Dendritic cell treated with granulocyte-macrophage colony-stimulating factor and Interleukin-4, amounts not matched to agents 40 ng/mL and 50 ng/mL, for 4 days (primary cell): ENCODE measurements at regions not wholly inside any gene's neighbourhood (a gene's known extent, or its start where the extent isn't known, plus 50 kb on each side); places are given as distances from the start of the nearest gene placed in this dataset.
"Not testable (repeated sequence)": the region's sequence is repeated elsewhere in the genome, so short reads cannot be mapped to it uniquely, and the experiment has no call there.

ENCODE experiments used
- H3K27ac Mint-ChIP-seq: one replicate; pipeline ENCODE4 v1.8.0; 2022; ENCODE audit warnings: mild to moderate bottlenecking, mixed read lengths
- H3K27me3 Mint-ChIP-seq: one replicate; pipeline ENCODE4 v1.8.0; 2022; ENCODE audit warnings: mild to moderate bottlenecking, mixed read lengths
- H3K36me3 Mint-ChIP-seq: one replicate; pipeline ENCODE4 v1.8.0; 2022; ENCODE audit warnings: low read depth, mixed read lengths
- H3K4me1 Mint-ChIP-seq: one replicate; pipeline ENCODE4 v1.8.0; 2022; ENCODE audit warnings: low read depth, mixed read lengths
- H3K4me3 Mint-ChIP-seq: one replicate; pipeline ENCODE4 v1.8.0; 2022; ENCODE audit warnings: mild to moderate bottlenecking, moderate library complexity, mixed read lengths
- H3K9me3 Mint-ChIP-seq: one replicate; pipeline ENCODE4 v1.8.0; 2022; ENCODE audit warnings: mixed read lengths
- intact Hi-C: fragments of 100-400 bp; cut with micrococcal nuclease; formaldehyde crosslinking; loops from one replicate; pipeline ENCODE4 v1.15.0; 2022

GRCh38 chr4:135408109-135408508 lies 1206.5 kb upstream of the PABPC4L start:
- peaks cover 35% of the 10 kb centered on the region for H3K9me3 Mint-ChIP-seq
- no peak overlapping the region for H3K27ac Mint-ChIP-seq
- no peaks in the 10 kb centered on the region for H3K27me3 Mint-ChIP-seq

DNA sequence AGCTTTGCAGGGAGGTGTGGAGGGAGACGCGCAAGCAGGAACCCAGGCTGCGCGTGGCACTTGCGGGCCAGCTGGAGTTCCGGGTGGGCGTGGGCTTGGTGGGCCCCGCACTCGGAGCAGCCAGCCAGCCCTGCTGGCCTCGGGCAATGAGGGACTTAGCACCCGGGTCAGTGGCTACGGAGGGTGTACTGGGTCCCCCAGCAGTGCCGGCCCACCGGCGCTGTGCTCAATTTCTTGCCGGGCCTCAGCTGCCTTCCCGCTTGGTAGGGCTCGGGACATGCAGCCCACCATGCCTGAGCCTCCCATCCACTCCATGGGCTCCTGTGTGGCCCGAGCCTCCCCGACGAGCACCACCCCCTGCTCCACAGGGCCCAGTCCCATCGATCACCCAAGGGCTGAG lies 1205.0 kb upstream of the PABPC4L start:
- intact Hi-C loops, H3K27ac Mint-ChIP-seq, H3K36me3 Mint-ChIP-seq, H3K27me3 Mint-ChIP-seq, H3K4me1 Mint-ChIP-seq, H3K4me3 Mint-ChIP-seq: not testable (repeated sequence)
- peaks cover 35% of the 10 kb centered on the region for H3K9me3 Mint-ChIP-seq

More at GRCh38 chr4:135408109-135408508, 1206.5 kb upstream of the PABPC4L start:
- Mint-ChIP-seq H3K4me3 (no peak overlapping the region), H3K4me1 (no peaks in the 10 kb centered on the region), H3K36me3 (no peaks in the 10 kb centered on the region)
- intact Hi-C loops: no loop called here

DNA sequence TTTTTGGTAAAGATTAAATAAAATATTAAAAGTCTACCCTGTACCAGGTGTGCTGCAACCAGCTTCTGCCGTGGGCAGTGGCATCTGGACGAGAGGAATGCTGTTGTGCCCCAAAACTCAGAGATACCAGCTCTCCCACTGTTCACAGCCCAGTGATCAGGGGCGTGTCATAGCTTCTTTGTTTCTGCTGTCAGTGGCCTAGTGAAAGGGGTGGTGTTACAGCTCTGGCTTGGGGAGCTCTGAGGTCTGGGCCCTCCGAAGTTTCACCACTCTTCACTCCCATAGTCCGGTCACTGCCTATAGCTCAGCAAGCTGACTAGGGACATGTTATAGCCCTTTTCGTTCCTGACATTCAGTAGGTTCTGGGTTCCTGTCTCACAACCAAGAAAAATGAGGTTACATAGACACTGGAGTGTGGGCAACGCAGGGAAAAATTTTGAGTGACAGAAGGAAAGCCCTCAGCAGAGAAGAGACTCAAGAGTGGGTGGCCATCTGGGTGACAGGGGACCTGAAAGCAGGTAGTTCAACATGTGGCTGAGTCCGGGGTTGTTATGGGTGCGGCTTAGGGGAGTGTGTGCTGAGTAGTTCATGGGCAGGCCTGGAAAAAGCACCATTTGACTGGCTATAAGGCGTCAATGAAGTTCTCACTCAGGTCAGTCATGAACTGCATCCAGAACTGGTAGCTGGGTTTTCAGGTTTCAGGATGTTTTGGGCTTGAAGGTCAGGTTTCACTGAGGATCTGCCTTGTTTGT lies 1184.4 kb upstream of the PABPC4L start:
- no peaks in the 10 kb centered on the region for H3K36me3 Mint-ChIP-seq
- intact Hi-C loops: no loop called here
- H3K9me3 Mint-ChIP-seq: no peaks in the 10 kb centered on the region
- H3K4me1 Mint-ChIP-seq: no peaks in the 10 kb centered on the region
- no peaks in the 10 kb centered on the region for H3K27me3 Mint-ChIP-seq
- no peak overlapping the region for H3K4me3 Mint-ChIP-seq
- H3K27ac Mint-ChIP-seq: no peak overlapping the region

GRCh38 chr4:135383356-135384288 lies 1182.0 kb upstream of the PABPC4L start:
- intact Hi-C loops: no loop called here
- H3K9me3 Mint-ChIP-seq: peaks cover 11% of the 10 kb centered on the region
- no peak overlapping the region for H3K4me3 Mint-ChIP-seq
- H3K27me3 Mint-ChIP-seq: no peaks in the 10 kb centered on the region
- H3K36me3 Mint-ChIP-seq: no peaks in the 10 kb centered on the region
- no peak overlapping the region for H3K27ac Mint-ChIP-seq
- H3K4me1 Mint-ChIP-seq: no peaks in the 10 kb centered on the region

- intact Hi-C loops: no loop called here
- H3K4me3 Mint-ChIP-seq: no peak overlapping the region
Measured at GRCh38 chr4:135382280-135382959, 1180.8 kb upstream of the PABPC4L start.

GRCh38 chr4:135372131-135372530 lies 1170.5 kb upstream of the PABPC4L start:
- Mint-ChIP-seq H3K4me1 (no peaks in the 10 kb centered on the region), H3K9me3 (no peaks in the 10 kb centered on the region), H3K27me3 (no peaks in the 10 kb centered on the region), H3K4me3 (no peak overlapping the region), H3K36me3 (no peaks in the 10 kb centered on the region), H3K27ac (no peak overlapping the region)
- intact Hi-C loops: no loop called here

More at GRCh38 chr4:135382280-135382959, 1180.8 kb upstream of the PABPC4L start:
- no peaks in the 10 kb centered on the region for H3K36me3 Mint-ChIP-seq
- no peaks in the 10 kb centered on the region for H3K4me1 Mint-ChIP-seq
- H3K27me3 Mint-ChIP-seq: no peaks in the 10 kb centered on the region
- H3K9me3 Mint-ChIP-seq: peaks cover 19% of the 10 kb centered on the region
- no peak overlapping the region for H3K27ac Mint-ChIP-seq

DNA sequence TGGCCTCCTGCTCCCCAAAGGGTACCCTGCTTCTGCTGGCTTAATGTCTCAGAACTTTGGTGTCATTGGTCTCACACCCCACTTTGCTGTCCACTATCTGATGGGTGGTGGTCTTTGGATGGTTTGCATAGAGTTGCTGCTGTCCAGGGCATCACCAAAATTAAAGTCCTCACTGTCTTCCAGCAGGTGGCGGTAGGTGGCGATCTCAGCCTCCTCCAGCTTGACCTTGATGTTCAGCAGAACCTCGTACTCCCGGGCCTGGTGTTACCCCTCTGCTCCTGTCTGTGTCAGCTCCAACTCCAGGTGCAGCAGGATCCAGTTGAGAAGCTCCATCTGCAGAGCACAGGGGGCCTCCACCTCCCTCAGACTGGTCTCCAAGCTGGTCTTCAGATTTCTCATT lies 1169.5 kb upstream of the PABPC4L start:
- intact Hi-C loops: no loop called here
- Mint-ChIP-seq H3K27ac (no peak overlapping the region), H3K4me1 (no peaks in the 10 kb centered on the region), H3K4me3 (no peak overlapping the region), H3K27me3 (no peaks in the 10 kb centered on the region), H3K9me3 (no peaks in the 10 kb centered on the region), H3K36me3 (no peaks in the 10 kb centered on the region)

- Mint-ChIP-seq H3K36me3 (no peaks in the 10 kb centered on the region), H3K4me1 (no peaks in the 10 kb centered on the region), H3K27ac (no peak overlapping the region), H3K9me3 (no peaks in the 10 kb centered on the region), H3K4me3 (no peak overlapping the region), H3K27me3 (no peaks in the 10 kb centered on the region)
- intact Hi-C loops: no loop called here
Measured at GRCh38 chr4:135368831-135369230, 1167.2 kb upstream of the PABPC4L start.

GRCh38 chr4:135365065-135365464 lies 1163.5 kb upstream of the PABPC4L start:
- no peak overlapping the region for H3K4me3 Mint-ChIP-seq
- no peaks in the 10 kb centered on the region for H3K27me3 Mint-ChIP-seq
- no peaks in the 10 kb centered on the region for H3K9me3 Mint-ChIP-seq
- no peak overlapping the region for H3K27ac Mint-ChIP-seq
- H3K36me3 Mint-ChIP-seq: no peaks in the 10 kb centered on the region
- H3K4me1 Mint-ChIP-seq: no peaks in the 10 kb centered on the region
- intact Hi-C loops: no loop called here

DNA sequence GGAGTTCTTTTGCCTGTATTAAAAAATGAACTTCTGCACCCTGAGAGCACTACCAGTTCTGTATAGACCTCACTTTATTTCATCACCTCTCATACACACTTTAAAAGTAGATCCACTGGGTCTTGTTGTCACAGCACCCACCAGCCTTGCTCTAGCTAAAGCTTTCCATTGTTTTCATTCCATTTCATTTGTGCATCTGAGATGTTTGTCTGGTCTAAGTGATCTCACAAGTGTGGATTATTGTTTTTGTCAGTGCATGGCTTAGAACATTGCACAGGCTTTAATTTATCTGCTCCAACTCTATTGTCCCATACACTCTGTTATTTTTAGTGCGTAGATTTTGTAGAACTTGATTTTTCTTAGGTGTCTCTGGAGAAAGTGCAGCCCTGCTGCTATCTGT lies 1157.5 kb upstream of the PABPC4L start:
- Mint-ChIP-seq H3K27ac (no peak overlapping the region), H3K4me1 (no peaks in the 10 kb centered on the region), H3K27me3 (no peaks in the 10 kb centered on the region), H3K36me3 (no peaks in the 10 kb centered on the region), H3K9me3 (no peaks in the 10 kb centered on the region), H3K4me3 (no peak overlapping the region)
- intact Hi-C loops: no loop called here

DNA sequence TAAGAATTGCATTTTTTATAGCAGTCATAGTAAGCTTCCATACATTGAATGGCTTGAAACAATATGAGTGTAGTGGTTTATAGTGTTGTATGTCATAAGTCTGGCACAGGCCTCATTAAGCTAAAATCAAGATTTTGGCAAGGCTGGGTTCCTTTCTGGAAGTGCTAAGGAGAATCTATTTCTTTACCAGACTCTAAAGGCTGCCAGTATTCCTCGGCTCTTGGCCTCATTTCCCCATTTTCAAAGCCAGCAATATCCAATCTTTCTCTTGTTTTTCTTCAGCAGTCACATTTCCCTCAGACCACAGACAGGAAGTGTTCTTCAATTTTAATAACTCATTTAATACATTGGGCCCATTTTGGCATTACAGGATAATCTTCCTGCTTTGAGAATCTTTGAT lies 1155.5 kb upstream of the PABPC4L start:
- no peak overlapping the region for H3K4me3 Mint-ChIP-seq
- intact Hi-C loops: no loop called here
- H3K27ac Mint-ChIP-seq: no peak overlapping the region
- H3K4me1 Mint-ChIP-seq: no peaks in the 10 kb centered on the region
- no peaks in the 10 kb centered on the region for H3K36me3 Mint-ChIP-seq
- H3K9me3 Mint-ChIP-seq: no peaks in the 10 kb centered on the region
- no peaks in the 10 kb centered on the region for H3K27me3 Mint-ChIP-seq

GRCh38 chr4:135354876-135355275 lies 1153.3 kb upstream of the PABPC4L start:
- no peaks in the 10 kb centered on the region for H3K36me3 Mint-ChIP-seq
- no peaks in the 10 kb centered on the region for H3K27me3 Mint-ChIP-seq
- no peaks in the 10 kb centered on the region for H3K9me3 Mint-ChIP-seq
- no peak overlapping the region for H3K4me3 Mint-ChIP-seq
- H3K4me1 Mint-ChIP-seq: no peaks in the 10 kb centered on the region
- H3K27ac Mint-ChIP-seq: no peak overlapping the region
- intact Hi-C loops: no loop called here

DNA sequence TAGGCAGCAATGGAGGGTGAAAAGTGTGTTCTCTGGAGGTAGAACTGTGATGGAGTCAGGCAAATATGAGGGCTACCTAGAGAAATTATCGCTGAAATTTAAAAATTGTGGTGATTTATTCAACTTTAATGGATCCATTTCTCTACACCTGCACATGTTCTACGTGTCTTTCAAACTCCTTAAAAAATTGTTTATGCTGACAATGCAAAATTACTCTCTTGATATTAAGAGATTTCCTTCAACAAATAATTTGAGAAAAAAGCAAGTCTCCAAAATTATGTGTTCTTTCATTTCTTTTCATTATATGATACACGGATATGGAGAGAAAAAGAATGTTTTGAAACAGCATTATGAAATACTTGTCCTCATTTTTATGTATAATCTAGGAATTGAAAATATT lies 1151.4 kb upstream of the PABPC4L start:
- no peaks in the 10 kb centered on the region for H3K9me3 Mint-ChIP-seq
- no peak overlapping the region for H3K27ac Mint-ChIP-seq
- no peaks in the 10 kb centered on the region for H3K4me1 Mint-ChIP-seq
- no peaks in the 10 kb centered on the region for H3K27me3 Mint-ChIP-seq
- H3K36me3 Mint-ChIP-seq: no peaks in the 10 kb centered on the region
- intact Hi-C loops: no loop called here
- H3K4me3 Mint-ChIP-seq: no peak overlapping the region

GRCh38 chr4:135344492-135344891 lies 1142.9 kb upstream of the PABPC4L start:
- Mint-ChIP-seq H3K27ac (no peak overlapping the region), H3K4me3 (no peak overlapping the region), H3K4me1 (no peaks in the 10 kb centered on the region), H3K9me3 (peaks cover 9% of the 10 kb centered on the region), H3K27me3 (no peaks in the 10 kb centered on the region), H3K36me3 (no peaks in the 10 kb centered on the region)
- intact Hi-C loops: no loop called here
